ENCODE measurements at regions not wholly inside any gene's neighbourhood (a gene's known extent, or its start where the extent isn't known, plus 50 kb on each side); places are given as distances from the start of the nearest gene placed in this dataset.
"Not testable (repeated sequence)": the region's sequence is repeated elsewhere in the genome, so short reads cannot be mapped to it uniquely, and the experiment has no call there.

GRCh38 chr16:7912132-7912531 is 579.5 kb downstream of the RBFOX1 start:
- DNase-seq, result no peak

GRCh38 chr16:7910116-7910515 is 577.5 kb downstream of the RBFOX1 start:
- DNase-seq, result no peak

- no peak for DNase-seq
Measured at GRCh38 chr16:7888411-7888810, 555.8 kb downstream of the RBFOX1 start.

GRCh38 chr16:7887316-7887715 is 554.7 kb downstream of the RBFOX1 start:
- no peak for DNase-seq

- no peak for DNase-seq
Measured at GRCh38 chr16:7871979-7872378, 539.3 kb downstream of the RBFOX1 start.

- DNase-seq, result no peak
Measured at GRCh38 chr16:7871371-7871770, 538.7 kb downstream of the RBFOX1 start.

GRCh38 chr16:7867831-7868230 is 535.2 kb downstream of the RBFOX1 start:
- DNase-seq, result no peak

- no peak for DNase-seq
Measured at GRCh38 chr16:7866144-7866543, 533.5 kb downstream of the RBFOX1 start.

GRCh38 chr16:7865393-7865792 is 532.7 kb downstream of the RBFOX1 start:
- not testable (repeated sequence) for DNase-seq

- DNase-seq, result no peak
Measured at GRCh38 chr16:7861891-7862582, 529.4 kb downstream of the RBFOX1 start.

GRCh38 chr16:7853197-7853596 is 520.6 kb downstream of the RBFOX1 start:
- DNase-seq, result no peak

GRCh38 chr16:7849841-7850240 is 517.2 kb downstream of the RBFOX1 start:
- no peak for DNase-seq

GRCh38 chr16:7843261-7843660 is 510.6 kb downstream of the RBFOX1 start:
- no peak for DNase-seq

- no peak for DNase-seq
Measured at GRCh38 chr16:7839568-7839967, 506.9 kb downstream of the RBFOX1 start.

GRCh38 chr16:7834771-7835431 is 502.3 kb downstream of the RBFOX1 start:
- no peak for DNase-seq

- DNase-seq, result no peak
Measured at GRCh38 chr16:7820816-7821215, 488.2 kb downstream of the RBFOX1 start.

GRCh38 chr16:7805686-7806396 is 473.2 kb downstream of the RBFOX1 start:
- DNase-seq, result no peak

- no peak for DNase-seq
Measured at GRCh38 chr16:7804635-7805195, 472.1 kb downstream of the RBFOX1 start.

- DNase-seq, result no peak
Measured at GRCh38 chr16:7792346-7792745, 459.7 kb downstream of the RBFOX1 start.

GRCh38 chr16:7791028-7791590 is 458.5 kb downstream of the RBFOX1 start:
- DNase-seq, result no peak

- DNase-seq, result no peak
Measured at GRCh38 chr16:7775072-7775488, 442.4 kb downstream of the RBFOX1 start.

- no peak for DNase-seq
Measured at GRCh38 chr16:7772722-7773121, 440.1 kb downstream of the RBFOX1 start.

- not testable (repeated sequence) for DNase-seq
Measured at GRCh38 chr16:7769091-7769490, 436.4 kb downstream of the RBFOX1 start.

Measured in NCI-H2171 treated with DMSO at 0.1 percent for 48 hours (cell line).